ENCODE measurements at regions not wholly inside any gene's neighbourhood (a gene's known extent, or its start where the extent isn't known, plus 50 kb on each side); places are given as distances from the start of the nearest gene placed in this dataset.
"Not testable (repeated sequence)": the region's sequence is repeated elsewhere in the genome, so short reads cannot be mapped to it uniquely, and the experiment has no call there.

GRCh38 chr9:134574686-134575085 lies 66.9 kb upstream of the COL5A1 start:
- ATAC-seq; POLR2A ChIA-PET; H3K4me3 Mint-ChIP-seq; DNase-seq; H3K4me1 Mint-ChIP-seq (ENCODE audit: low read depth); H3K36me3 Mint-ChIP-seq (ENCODE audit: low read depth); H3K27ac Mint-ChIP-seq; CTCF ChIA-PET; H3K9me3 Mint-ChIP-seq (ENCODE audit: insufficient read depth): not testable (repeated sequence)
- H3K27me3 Mint-ChIP-seq (ENCODE audit: low read depth): peaks cover 12% of the 10 kb centered on the region

- Mint-ChIP-seq H3K27me3 (ENCODE audit: low read depth) (peaks cover 12% of the 10 kb centered on the region), H3K4me1 (ENCODE audit: low read depth) (no peaks in the 10 kb centered on the region), H3K9me3 (ENCODE audit: insufficient read depth) (no peaks in the 10 kb centered on the region), H3K4me3 (no peak overlapping the region), H3K27ac (no peak overlapping the region), H3K36me3 (ENCODE audit: low read depth) (no peaks in the 10 kb centered on the region)
- ATAC-seq (no peak), DNase-seq (no peak)
- POLR2A ChIA-PET: no interaction called here
- CTCF ChIA-PET: no interaction called here
These were observed 66.3 kb upstream of the COL5A1 start for GRCh38 chr9:134575103-134575900.

GRCh38 chr9:134575901-134576176 lies 65.8 kb upstream of the COL5A1 start:
- H3K4me1 Mint-ChIP-seq (ENCODE audit: low read depth): no peaks in the 10 kb centered on the region
- no peak overlapping the region for H3K27ac Mint-ChIP-seq
- DNase-seq (no peak), ATAC-seq (no peak)
- H3K4me3 Mint-ChIP-seq: no peak overlapping the region
- ChIA-PET CTCF (no interaction called here), POLR2A (no interaction called here)
- H3K36me3 Mint-ChIP-seq (ENCODE audit: low read depth): no peaks in the 10 kb centered on the region
- H3K9me3 Mint-ChIP-seq (ENCODE audit: insufficient read depth): peaks cover under 1% of the 10 kb centered on the region
- H3K27me3 Mint-ChIP-seq (ENCODE audit: low read depth): peaks cover 14% of the 10 kb centered on the region

GRCh38 chr9:134585021-134585561 lies 56.5 kb upstream of the COL5A1 start:
- ATAC-seq: no peak
- CTCF ChIA-PET: no interaction called here
- POLR2A ChIA-PET: no interaction called here
- Mint-ChIP-seq H3K36me3 (ENCODE audit: low read depth) (no peaks in the 10 kb centered on the region), H3K27me3 (ENCODE audit: low read depth) (peaks cover 2% of the 10 kb centered on the region), H3K27ac (no peak overlapping the region), H3K4me3 (no peak overlapping the region), H3K9me3 (ENCODE audit: insufficient read depth) (peaks cover 4% of the 10 kb centered on the region), H3K4me1 (ENCODE audit: low read depth) (no peaks in the 10 kb centered on the region)
- no peak for DNase-seq

- Mint-ChIP-seq H3K36me3 (ENCODE audit: low read depth) (no peaks in the 10 kb centered on the region), H3K27me3 (ENCODE audit: low read depth) (no peaks in the 10 kb centered on the region), H3K9me3 (ENCODE audit: insufficient read depth) (peaks cover 2% of the 10 kb centered on the region), H3K4me3 (no peak overlapping the region), H3K27ac (no peak overlapping the region), H3K4me1 (ENCODE audit: low read depth) (no peaks in the 10 kb centered on the region)
- CTCF ChIA-PET: no interaction called here
- DNase-seq: no peak
- POLR2A ChIA-PET: no interaction called here
- no peak for ATAC-seq
These were observed 55.6 kb upstream of the COL5A1 start for GRCh38 chr9:134585746-134586706.

GRCh38 chr9:134589748-134590147 lies 51.9 kb upstream of the COL5A1 start:
- Mint-ChIP-seq H3K9me3 (ENCODE audit: insufficient read depth) (no peaks in the 10 kb centered on the region), H3K4me3 (no peak overlapping the region), H3K27me3 (ENCODE audit: low read depth) (no peaks in the 10 kb centered on the region), H3K27ac (no peak overlapping the region), H3K36me3 (ENCODE audit: low read depth) (no peaks in the 10 kb centered on the region), H3K4me1 (ENCODE audit: low read depth) (no peaks in the 10 kb centered on the region)
- ChIA-PET CTCF (no interaction called here), POLR2A (no interaction called here)
- DNase-seq (no peak), ATAC-seq (no peak)

GRCh38 chr9:134590240-134591081 lies 51.1 kb upstream of the COL5A1 start:
- Mint-ChIP-seq H3K4me3 (no peak overlapping the region), H3K9me3 (ENCODE audit: insufficient read depth) (no peaks in the 10 kb centered on the region), H3K4me1 (ENCODE audit: low read depth) (no peaks in the 10 kb centered on the region), H3K27me3 (ENCODE audit: low read depth) (no peaks in the 10 kb centered on the region), H3K27ac (no peak overlapping the region), H3K36me3 (ENCODE audit: low read depth) (no peaks in the 10 kb centered on the region)
- no peak for DNase-seq
- no peak for ATAC-seq
- CTCF ChIA-PET: no interaction called here
- POLR2A ChIA-PET: no interaction called here

GRCh38 chr9:134591082-134591571 lies 50.5 kb upstream of the COL5A1 start:
- H3K27me3 Mint-ChIP-seq (ENCODE audit: low read depth): no peaks in the 10 kb centered on the region
- ChIA-PET CTCF (no interaction called here), POLR2A (no interaction called here)
- ATAC-seq (no peak), DNase-seq (no peak)
- H3K9me3 Mint-ChIP-seq (ENCODE audit: insufficient read depth): no peaks in the 10 kb centered on the region
- H3K4me3 Mint-ChIP-seq: no peak overlapping the region
- no peaks in the 10 kb centered on the region for H3K4me1 Mint-ChIP-seq (ENCODE audit: low read depth)
- H3K27ac Mint-ChIP-seq: no peak overlapping the region
- no peaks in the 10 kb centered on the region for H3K36me3 Mint-ChIP-seq (ENCODE audit: low read depth)

- H3K36me3 Mint-ChIP-seq (ENCODE audit: low read depth): no peaks in the 10 kb centered on the region
- ChIA-PET POLR2A (no interaction called here), CTCF (no interaction called here)
- no peak overlapping the region for H3K27ac Mint-ChIP-seq
- no peaks in the 10 kb centered on the region for H3K27me3 Mint-ChIP-seq (ENCODE audit: low read depth)
- no peaks in the 10 kb centered on the region for H3K9me3 Mint-ChIP-seq (ENCODE audit: insufficient read depth)
- ATAC-seq (no peak), DNase-seq (no peak)
- H3K4me1 Mint-ChIP-seq (ENCODE audit: low read depth): no peaks in the 10 kb centered on the region
- no peak overlapping the region for H3K4me3 Mint-ChIP-seq
These were observed 50.0 kb upstream of the COL5A1 start for GRCh38 chr9:134591573-134591981.

All from activated CD8-positive, alpha-beta T cell treated with anti-CD3 and anti-CD28 coated beads, Interleukin-2, amount 10 ng/mL, durations not matched to agents 7 days and 5 days (primary cell).